ENCODE measurements at regions not wholly inside any gene's neighbourhood (a gene's known extent, or its start where the extent isn't known, plus 50 kb on each side); places are given as distances from the start of the nearest gene placed in this dataset.

- no peak overlapping the region for H3K4me3 ChIP-seq
- H3K9me3 ChIP-seq, result no peaks in the 10 kb centered on the region
- TF ChIP-seq POLR2AphosphoS5 (IDR thresholded peaks at IDR 0.05) (no peak), POLR2A (IDR thresholded peaks at IDR 0.05) (no peak)
- TF ChIP-seq, protein P1, sequence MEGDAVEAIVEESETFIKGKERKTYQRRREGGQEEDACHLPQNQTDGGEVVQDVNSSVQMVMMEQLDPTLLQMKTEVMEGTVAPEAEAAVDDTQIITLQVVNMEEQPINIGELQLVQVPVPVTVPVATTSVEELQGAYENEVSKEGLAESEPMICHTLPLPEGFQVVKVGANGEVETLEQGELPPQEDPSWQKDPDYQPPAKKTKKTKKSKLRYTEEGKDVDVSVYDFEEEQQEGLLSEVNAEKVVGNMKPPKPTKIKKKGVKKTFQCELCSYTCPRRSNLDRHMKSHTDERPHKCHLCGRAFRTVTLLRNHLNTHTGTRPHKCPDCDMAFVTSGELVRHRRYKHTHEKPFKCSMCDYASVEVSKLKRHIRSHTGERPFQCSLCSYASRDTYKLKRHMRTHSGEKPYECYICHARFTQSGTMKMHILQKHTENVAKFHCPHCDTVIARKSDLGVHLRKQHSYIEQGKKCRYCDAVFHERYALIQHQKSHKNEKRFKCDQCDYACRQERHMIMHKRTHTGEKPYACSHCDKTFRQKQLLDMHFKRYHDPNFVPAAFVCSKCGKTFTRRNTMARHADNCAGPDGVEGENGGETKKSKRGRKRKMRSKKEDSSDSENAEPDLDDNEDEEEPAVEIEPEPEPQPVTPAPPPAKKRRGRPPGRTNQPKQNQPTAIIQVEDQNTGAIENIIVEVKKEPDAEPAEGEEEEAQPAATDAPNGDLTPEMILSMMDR (IDR thresholded peaks at IDR 0.05), result no peak
- no peak for DNase-seq (ENCODE audit: low spot score)
- no peak overlapping the region for H3K27ac ChIP-seq
- no peaks in the 10 kb centered on the region for H3K27me3 ChIP-seq (replicated peaks; ENCODE audit: insufficient read depth)
- intact Hi-C loops (cut with DNase I), result no loop called here
- no peaks in the 10 kb centered on the region for H3K36me3 ChIP-seq
- no peaks in the 10 kb centered on the region for H3K4me1 ChIP-seq (replicated peaks)
- 26% methylated on average over 1 of the region's 1 CpG for WGBS
Measured at GRCh38 chr14:57018065-57018464, 207.8 kb upstream of the OTX2 start.

DNA sequence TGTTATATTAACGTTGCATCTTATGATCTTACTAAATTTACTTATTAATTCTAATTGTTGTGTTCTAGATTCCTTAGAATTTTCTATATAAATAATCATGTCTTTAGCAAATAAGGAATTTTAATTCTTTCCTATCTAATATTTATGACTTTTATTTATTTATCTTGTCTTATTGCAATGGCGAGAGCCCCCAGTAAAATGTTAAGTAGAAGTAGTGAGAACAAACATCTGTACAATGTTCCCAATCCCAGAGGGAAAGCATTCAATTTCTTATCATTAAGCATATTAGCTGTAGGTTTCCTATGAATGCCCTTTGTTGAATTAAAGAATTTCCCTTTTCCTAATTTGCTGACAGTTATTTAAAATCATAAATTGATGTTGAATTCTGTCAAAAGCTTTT is 203.7 kb upstream of the OTX2 start:
- TF ChIP-seq POLR2A (IDR thresholded peaks at IDR 0.05), result no peak
- TF ChIP-seq, protein P1 (IDR thresholded peaks at IDR 0.05), result no peak
- no peak for TF ChIP-seq POLR2AphosphoS5 (IDR thresholded peaks at IDR 0.05)
- no peak overlapping the region for H3K27ac ChIP-seq
- no peaks in the 10 kb centered on the region for H3K4me1 ChIP-seq (replicated peaks)
- H3K4me3 ChIP-seq, result no peak overlapping the region
- no peaks in the 10 kb centered on the region for H3K27me3 ChIP-seq (replicated peaks; ENCODE audit: insufficient read depth)
- H3K36me3 ChIP-seq, result no peaks in the 10 kb centered on the region
- H3K9me3 ChIP-seq, result no peaks in the 10 kb centered on the region
- WGBS, result 80% methylated on average over 2 of the region's 2 CpGs
- no peak for DNase-seq (ENCODE audit: low spot score)
- intact Hi-C loops (cut with DNase I), result no loop called here

GRCh38 chr14:57009585-57010515 is 199.6 kb upstream of the OTX2 start:
- no peaks in the 10 kb centered on the region for H3K36me3 ChIP-seq
- H3K27ac ChIP-seq, result no peak overlapping the region
- H3K4me1 ChIP-seq (replicated peaks), result no peaks in the 10 kb centered on the region
- H3K9me3 ChIP-seq, result no peaks in the 10 kb centered on the region
- H3K27me3 ChIP-seq (replicated peaks; ENCODE audit: insufficient read depth), result no peaks in the 10 kb centered on the region
- no peak overlapping the region for H3K4me3 ChIP-seq
- intact Hi-C loops (cut with DNase I), result no loop called here
- WGBS, result 26% methylated on average over 9 of the region's 9 CpGs
- no peak for DNase-seq (ENCODE audit: low spot score)
- no peak for TF ChIP-seq POLR2A (IDR thresholded peaks at IDR 0.05)
- TF ChIP-seq, protein P1 (IDR thresholded peaks at IDR 0.05), result no peak
- TF ChIP-seq POLR2AphosphoS5 (IDR thresholded peaks at IDR 0.05), result no peak

DNA sequence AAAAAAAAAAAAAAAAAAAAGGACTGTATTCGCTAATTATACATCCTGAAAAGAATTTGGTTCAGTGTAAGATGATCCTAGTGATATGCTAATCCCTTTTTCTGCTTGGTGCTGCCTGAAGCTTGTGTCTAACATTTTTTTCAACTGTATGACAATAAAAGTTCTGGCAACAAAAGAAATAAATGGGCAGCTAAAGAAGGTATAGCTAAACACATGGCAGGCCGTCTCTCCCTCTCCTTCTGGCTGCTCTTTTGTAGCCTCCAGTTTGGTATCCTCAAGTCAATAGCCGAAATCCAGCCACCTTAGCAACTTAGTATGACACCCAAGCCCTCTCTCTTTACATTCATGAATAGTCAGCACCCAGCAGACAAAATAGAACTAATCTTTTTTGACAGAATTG is 198.3 kb upstream of the OTX2 start:
- Histone ChIP-seq H3K4me1 (replicated peaks) (no peaks in the 10 kb centered on the region), H3K27ac (no peak overlapping the region), H3K4me3 (no peak overlapping the region), H3K27me3 (replicated peaks; ENCODE audit: insufficient read depth) (no peaks in the 10 kb centered on the region), H3K36me3 (no peaks in the 10 kb centered on the region), H3K9me3 (no peaks in the 10 kb centered on the region)
- intact Hi-C loops (cut with DNase I), result no loop called here
- TF ChIP-seq POLR2A (IDR thresholded peaks at IDR 0.05), result no peak
- TF ChIP-seq POLR2AphosphoS5 (IDR thresholded peaks at IDR 0.05), result no peak
- TF ChIP-seq, protein P1 (IDR thresholded peaks at IDR 0.05), result no peak
- no peak for DNase-seq (ENCODE audit: low spot score)
- WGBS, result 30% methylated on average over 3 of the region's 3 CpGs

DNA sequence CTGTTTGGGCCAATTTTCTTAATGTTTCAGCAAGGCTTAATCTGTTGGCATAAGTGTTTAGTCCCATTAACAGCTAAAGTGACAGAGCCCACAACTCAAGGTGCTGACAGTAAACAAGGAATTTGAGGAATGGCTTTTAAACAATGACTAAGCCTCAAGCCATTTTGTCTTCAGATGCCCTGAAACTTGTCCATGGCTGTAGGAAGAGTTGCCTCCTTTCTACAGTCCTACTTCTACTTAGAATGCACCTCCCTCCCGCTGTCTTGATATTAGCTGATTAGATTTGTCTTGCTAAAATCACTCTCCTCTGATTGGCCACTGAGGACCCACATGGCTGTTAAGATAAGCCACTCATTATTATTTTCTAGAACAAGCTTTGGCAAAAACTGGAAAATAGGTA is 188.4 kb upstream of the OTX2 start:
- 82% methylated on average over 1 of the region's 1 CpG for WGBS

More for the DNA sequence above, 188.4 kb upstream of the OTX2 start:
- Histone ChIP-seq H3K27ac (no peak overlapping the region), H3K36me3 (no peaks in the 10 kb centered on the region), H3K4me1 (replicated peaks) (no peaks in the 10 kb centered on the region), H3K9me3 (no peaks in the 10 kb centered on the region), H3K27me3 (replicated peaks; ENCODE audit: insufficient read depth) (no peaks in the 10 kb centered on the region), H3K4me3 (no peak overlapping the region)
- DNase-seq (ENCODE audit: low spot score), result no peak
- TF ChIP-seq POLR2AphosphoS5 (IDR thresholded peaks at IDR 0.05) (no peak), POLR2A (IDR thresholded peaks at IDR 0.05) (no peak)
- TF ChIP-seq, protein P1 (IDR thresholded peaks at IDR 0.05), result no peak
- intact Hi-C loops (cut with DNase I), result no loop called here
